Stimulated activated naive CD4-positive, alpha-beta T cell (primary cell): ENCODE measurements at regions not wholly inside any gene's neighbourhood (a gene's known extent, or its start where the extent isn't known, plus 50 kb on each side); places are given as distances from the start of the nearest gene placed in this dataset.
"Not testable (repeated sequence)": the region's sequence is repeated elsewhere in the genome, so short reads cannot be mapped to it uniquely, and the experiment has no call there.

Source experiments
- DNase-seq, 6 experiments: peaks; one replicate each; lab custom pipeline; 2025; lab: John Stamatoyannopoulos, UW

DNA sequence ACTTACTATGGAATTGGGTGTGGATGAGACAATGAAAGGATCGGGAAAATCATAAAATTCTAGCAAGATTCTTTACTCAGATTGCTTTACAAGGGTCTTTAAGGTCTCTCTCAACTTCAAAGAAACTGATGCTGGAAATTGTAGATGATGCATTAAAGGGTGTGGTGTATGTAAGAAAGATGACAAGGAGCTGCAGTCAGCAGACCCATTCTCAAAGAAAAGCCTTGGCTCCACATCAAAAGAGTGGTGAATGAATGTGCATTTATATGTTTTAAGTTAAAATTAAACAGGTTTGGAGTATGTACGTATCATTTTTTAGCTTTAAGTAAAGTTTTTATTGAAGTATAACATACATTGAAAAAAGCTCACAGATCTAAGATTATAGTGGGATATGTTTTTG, 194.5 kb downstream of the C12orf75 start:
- no peak for DNase-seq

DNA sequence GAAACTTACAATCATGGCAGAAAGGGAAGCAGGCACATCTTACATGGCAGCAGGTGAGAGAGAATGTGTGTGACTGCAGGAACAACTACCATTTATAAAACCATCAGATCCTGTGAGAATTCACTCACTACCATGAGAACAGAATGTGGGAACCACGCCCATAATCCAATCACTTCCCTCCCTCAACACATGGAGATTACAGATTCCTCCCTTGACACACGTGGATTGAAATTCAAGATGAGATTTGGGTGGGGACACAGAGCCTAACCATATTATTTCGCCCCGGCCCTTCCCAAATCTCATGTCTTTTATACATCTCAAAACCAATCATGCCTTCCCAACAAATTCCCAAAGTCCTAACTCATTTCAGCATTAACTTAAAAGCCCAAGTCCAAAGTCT, 203.6 kb downstream of the C12orf75 start:
- DNase-seq: no peak

DNA sequence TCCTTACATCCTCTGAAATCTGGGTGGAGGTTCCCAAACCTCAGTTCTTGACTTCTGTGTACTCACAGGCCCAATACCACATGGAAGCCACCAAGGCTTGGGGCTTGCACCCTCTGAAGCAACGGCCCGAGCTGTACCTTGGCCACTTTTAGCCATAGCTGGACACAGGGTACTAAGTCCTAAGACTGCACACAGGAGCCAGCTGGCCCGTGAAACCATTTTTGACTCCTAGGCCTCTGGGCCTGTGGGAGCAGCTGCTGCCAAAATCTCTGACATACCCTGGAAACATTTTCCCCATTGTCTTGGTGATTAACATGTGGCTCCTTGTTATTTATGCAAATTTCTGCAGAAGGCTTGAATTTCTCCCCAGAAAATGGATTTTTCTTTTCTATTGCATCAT, 204.5 kb downstream of the C12orf75 start:
- DNase-seq: not testable (repeated sequence)

DNA sequence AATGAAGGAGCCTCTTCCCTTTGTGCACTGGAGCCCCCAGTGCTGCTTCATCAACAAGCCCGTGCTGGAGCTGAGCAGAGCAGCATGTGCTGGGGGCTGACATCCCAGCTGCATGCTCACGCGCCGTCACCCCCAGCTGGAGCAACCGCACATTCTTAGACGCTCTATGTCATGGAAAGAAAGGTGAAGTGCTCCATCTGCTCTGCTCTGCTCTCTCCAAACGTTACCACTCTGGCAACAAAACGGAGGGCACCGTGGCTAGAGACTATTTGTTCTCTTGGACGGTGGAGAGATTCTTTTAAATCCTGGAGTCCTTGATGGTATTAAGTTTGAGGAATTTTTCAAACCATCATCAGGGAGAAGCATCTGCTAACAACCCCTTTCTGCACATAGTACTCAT, 208.4 kb downstream of the C12orf75 start:
- no peak for DNase-seq

DNA sequence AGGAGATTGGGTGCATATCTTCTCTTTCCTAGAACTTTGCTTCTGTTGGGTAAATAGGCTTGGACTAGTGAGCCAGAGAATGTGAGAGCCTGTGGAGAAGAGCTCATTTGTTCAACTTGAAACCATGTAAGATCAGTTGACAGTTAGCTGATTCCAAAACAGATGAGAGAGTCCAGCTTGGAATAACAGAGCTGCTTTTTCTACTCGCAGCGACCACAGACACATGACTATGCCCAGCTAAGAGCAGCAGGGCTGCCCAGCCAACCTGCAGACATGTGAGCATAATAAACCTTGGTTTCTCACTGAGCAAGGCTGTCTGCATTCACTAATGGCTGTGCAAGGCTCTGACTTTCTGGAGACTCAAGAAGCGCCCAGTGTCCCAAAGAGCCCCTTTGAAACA, 209.2 kb downstream of the C12orf75 start:
- DNase-seq: no peak

DNA sequence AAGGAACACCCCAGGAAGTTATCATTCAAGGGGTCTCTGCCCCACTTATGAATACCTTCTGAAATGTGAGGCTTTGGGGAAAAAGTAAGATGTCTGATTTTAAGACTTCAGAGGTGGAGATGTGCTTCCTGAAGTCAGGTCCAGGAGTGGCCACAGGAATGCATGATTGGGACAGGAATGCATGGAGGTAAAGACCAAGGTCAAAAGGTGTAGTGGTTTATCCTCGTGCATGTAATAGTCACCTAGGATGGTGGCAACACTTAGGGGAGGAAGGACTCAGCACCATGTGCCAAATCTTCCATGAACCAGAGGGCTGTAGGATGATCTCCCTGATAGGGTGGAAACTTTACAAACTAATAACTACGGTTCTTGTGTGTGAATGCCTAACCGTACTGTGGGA, 217.3 kb downstream of the C12orf75 start:
- DNase-seq: no peak

DNA sequence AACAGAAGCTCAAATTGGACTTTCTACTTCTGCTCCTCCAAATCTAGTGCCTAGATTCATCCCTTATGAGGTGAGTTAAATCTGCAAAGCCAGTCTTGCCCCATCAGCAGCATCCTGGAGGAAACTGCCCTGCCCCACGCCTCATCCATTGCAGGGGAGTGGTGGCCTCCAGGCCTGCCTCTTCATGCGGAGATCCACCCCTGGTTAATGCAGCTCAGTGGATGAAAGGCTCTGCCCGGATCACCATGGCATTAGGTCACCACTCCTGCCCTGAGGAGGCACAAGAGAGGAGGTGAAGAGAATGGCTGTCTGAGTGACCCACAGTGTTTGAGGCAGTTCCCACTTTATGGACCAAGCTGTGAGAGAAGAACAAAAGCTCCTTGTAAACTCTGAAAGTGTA, 218.1 kb downstream of the C12orf75 start:
- DNase-seq: no peak

DNA sequence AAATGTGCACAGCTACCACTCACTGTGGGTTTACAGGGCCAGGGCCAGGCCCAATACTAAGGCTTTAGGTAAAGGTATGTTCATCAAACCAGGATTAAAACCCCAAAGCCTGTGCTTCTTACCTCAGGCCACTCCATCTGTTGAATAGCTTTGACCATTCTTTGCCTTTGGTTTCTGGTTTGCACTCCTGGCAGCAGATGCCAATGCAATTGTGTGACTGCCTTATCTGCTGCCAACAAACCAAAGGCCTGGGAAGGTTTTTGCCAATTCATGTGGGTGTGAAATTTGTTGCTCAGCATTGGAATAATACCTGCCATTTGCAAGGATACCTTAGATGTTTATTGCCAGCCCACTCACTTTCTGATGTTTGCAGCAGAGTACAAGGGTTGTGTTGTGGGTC, 221.6 kb downstream of the C12orf75 start:
- DNase-seq: no peak

DNA sequence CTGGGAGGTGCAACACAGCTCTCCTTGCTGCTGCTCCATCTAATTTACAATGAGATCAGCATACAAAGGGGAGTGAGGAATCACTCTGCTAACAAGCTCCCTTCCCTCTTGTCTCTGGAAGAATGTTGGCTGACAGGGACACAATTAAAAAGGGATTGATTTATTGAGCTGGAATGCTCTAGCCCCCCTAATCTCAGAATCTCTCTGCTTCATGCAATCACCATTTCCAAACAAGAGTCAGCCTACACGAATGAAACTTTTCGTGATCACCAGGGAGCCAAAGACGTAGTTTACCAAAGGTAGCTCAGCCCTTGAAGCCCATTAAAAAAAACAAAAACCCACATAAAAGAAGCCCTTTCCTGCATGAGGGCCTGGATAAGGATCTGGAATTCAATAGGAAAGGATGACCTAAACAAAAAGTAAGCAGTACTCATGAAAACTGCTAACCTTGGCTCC, 223.8 kb downstream of the C12orf75 start:
- no peak for DNase-seq

DNA sequence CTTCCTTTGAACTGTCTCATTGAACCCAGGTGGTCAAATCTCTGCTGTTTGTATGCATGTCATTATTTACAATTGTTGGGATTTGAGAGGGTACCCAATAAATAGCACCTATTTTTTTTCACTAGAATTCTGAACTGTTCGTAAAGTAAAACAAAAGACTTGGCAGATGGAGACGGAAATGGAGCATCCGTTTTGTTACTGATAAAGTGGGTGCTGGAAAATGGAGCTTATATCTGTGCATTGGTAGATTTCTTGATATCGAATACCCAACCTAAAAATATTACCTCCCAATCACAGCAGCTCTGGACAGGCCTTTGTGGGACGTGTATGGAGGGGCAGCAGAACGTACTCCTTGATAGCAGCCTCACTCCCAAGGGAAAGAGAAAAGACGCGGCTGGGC, 224.4 kb downstream of the C12orf75 start:
- no peak for DNase-seq

DNA sequence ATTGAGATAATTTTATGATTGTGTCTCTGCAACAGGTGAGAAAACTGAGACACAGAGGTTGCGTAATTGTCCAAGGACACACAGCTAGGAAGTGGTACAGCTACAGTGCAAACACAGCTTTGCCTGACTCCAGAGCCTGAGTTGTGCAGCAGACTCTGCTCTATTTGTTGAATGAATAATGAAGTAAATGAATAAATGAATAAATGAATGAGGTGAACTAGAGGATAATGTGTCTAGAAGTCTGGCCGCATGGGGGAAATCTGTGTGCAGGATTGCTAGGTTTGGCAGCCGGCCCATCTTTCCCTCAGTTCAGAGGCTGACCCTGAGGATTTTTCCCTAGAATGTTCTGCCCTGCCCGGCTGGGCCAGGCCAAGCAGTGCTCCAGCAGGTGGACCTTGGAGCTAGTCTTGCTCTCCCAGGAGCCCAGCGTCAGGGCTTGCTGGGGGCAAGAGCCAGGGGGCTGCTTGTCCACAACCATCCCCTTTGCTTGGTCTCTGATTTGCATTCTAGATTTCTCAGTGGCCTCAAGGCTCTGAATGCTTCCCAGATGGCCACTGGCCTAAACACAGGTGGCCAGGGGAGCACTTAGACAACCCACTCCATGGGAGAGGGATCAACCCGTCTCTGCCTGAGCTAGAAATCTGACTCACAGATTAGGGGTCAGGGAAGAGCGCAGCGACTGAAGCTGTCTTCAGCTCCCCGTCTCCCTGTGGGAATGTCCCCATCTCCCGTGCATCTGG, 225.2 kb downstream of the C12orf75 start:
- no peak for DNase-seq

DNA sequence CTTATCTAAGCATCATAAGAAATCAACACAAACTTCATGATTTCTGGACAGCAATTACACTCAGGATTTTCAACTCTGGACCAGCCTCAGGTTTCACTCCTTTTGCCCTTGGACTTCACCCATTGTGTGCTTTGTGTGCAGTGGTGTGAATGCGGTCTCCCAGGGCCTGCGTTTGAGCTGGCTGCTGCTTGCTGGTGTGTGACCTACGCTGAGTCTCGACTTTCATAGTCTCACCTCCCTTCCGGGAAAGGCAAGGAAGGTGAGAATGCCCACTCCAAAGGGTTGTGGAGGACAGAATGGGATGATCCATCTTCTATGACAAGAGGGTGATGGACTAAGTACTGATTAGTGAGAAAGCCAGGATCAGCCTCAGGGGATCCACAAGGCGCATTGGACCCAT, 228.8 kb downstream of the C12orf75 start:
- no peak for DNase-seq

DNA sequence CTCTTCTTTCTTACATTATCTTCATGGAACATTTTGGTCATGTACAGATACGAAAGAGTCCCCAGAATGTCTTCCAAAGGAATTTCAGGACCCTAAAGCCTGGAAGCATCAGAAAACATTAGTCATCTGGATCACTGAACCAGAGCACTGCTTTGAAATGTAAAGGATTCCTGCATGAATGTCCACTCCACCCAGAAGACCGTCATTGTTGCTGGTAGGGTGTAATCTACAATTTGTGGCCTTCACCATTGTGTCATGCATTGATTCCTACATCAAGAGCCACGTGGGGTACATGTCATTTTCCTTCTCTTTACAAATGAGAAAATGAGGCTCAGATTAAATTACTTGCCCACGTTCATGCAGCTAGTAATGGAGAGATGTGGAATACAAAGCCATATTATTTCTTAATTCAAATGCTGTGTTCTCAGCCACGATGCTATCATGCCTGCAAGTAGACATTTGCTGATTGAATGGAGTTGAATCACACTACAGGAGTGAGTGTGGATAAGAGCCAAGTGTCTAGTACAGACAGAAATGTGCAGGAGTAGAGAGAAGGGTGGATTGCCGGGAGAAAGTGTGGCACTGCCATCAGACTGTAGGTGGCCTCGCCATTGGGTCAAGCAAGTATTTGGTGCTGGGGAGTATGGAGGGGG, 231.2 kb downstream of the C12orf75 start:
- no peak for DNase-seq

DNA sequence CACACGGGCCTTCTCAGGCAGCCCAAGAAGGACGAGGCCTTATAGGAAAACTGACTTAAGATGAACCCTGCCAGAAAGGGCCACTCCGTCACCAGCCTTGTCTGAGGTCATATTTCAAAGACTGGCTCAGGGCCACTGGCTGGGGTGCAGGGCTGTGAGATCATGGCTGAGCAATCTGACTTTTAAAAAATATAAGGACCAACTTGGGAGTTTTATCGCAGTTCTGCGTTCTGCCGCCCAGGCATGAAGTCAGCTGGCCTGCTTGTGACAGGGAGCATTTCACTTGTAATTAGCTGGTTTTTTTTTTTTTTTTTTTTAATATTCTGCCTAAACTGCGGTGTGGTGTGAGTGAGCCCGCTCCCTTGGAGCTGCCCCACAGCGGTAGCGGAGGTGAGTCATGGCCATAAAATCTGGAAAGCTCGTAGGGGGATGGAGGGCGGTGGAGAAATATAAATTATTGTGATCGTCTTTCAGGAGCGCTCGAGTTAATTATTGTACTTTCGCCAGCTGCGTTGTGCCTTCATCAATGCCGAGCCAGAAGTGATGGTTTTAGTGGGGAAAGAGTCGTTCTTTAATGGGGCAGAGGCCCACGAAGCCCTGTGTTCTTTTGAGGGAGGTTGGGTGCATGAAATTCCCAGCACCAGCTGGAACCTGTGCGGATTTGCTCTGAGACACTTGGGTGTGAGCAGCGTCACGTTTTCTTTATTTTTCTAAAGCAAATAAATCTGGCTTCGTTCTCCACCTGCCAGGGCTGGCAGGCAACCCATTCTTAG, 231.9 kb downstream of the C12orf75 start:
- DNase-seq: no peak

DNA sequence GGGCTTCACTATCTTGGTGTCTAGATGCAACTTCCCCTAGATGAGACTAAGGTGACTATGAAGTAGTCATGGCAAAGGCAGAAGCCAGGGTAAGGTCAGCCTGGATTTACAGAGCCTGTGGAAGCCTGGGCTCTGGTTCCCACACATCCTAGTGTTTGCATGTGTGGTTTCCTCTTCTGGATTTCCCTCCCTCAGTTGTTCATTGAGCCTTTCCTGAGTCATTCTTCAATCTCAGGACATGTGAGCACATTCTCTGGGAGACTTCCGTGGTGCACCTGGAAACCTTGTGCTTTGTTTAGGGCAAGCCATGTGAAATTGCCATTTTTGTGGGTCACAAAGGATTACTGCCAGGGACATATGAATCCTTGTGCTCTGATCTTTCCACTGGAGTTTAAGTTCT, 236.6 kb downstream of the C12orf75 start:
- no peak for DNase-seq

DNA sequence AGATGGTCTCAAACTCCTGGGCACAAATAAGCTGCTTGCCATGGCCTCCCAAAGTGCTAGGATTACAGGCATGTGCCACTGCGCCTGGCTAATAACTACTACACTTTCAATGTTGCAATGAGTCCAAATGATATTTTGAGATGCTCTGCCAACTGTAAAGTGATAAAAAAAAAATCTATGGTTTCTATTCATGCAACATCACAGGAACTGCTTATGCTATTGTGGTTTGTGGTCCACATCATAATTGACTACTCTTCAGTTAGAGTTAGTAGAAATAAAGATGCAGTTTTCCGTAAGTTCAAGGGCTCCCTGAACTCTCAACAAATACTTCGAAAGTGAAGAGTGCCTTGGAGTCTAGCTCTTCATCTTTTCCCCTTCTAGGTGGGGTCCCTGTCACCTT, 239.4 kb downstream of the C12orf75 start:
- no peak for DNase-seq

DNA sequence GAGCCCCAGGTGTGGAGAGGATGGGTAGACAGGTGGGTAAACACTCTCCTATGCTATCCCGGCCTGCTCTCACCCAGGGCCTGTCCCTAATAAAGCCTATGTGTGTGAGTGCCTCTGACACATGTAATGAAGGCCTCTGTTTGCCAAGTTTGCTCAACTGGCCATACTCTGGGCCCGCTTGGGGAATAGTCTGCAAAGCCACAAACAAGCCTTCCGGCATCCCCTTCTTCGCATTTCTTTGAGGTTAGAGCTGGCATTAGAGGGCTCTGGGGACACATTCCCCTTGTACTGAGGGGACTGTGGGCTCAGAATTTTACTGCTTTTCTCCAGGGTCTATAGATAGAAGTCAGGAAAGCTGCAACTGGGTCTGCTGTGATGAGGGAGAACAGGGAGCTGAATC, 240.5 kb downstream of the C12orf75 start:
- DNase-seq: no peak

DNA sequence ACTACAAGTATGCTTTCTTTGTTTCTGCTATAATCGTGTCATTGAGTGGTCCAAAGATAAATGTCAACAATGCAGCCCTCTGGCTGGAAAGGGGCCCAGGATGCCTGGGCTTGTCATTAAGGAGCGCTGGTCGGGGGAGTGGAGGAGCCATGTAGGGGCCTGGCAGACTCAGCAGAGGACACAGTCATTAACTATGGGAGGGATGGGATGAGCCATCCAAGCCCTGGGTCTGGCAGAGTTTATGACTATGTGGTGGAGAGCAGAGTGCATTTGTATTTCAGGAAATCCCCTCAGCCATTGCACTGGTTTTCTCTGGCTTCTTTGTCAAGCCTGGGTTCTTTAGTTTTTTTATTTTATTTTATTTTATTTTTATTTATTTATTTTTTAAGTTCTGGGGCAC, 243.1 kb downstream of the C12orf75 start:
- DNase-seq: no peak

DNA sequence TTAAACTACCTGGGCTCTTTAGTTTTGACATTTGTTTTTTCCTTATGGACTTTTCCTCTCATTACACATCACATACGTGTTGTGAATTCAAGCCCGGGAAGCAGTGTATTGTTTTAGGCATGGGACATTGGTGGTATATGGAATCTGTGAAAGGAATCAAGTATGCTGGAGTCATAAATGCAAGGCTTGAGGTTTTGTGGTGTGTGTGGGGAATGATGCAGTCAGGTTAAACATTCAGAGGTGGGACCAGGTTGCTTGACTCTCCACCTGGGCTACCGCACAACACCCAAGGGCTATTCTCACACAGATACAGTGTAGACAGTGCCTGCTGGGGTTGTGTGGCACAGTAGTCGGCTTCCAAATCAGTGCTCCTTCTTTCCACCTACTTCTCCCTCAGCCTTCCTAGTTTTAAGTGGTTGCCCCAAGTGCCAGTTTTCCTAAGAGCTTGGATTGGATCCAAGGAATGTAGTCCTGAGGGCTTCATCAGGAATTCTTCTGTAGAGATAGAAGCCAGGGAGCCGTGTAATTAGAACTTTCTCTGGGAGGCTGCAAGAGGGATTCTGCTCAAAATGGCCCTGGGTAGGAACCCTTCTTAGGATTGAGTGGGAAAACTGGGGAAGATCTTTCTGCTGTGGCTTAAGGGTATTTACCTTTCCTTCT, 243.7 kb downstream of the C12orf75 start:
- no peak for DNase-seq

DNA sequence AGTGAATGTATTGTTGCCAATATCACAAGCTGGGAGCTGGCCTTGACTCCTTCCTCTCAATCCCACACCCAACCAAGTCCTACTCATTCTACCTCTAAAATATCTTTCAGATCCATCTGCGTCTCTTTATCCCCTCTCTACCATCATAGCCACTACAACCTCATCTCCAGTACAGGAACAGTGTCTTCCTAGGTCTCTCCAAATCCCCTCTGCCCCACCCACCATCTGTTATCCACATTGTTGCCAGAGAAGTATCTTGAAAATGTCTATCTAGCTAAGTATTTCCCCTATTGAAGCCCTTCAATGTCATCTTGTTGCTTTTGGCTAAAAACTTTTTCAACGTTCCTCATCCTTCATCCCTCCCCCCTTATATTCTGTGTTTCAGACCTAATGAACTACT, 244.7 kb downstream of the C12orf75 start:
- no peak for DNase-seq

DNA sequence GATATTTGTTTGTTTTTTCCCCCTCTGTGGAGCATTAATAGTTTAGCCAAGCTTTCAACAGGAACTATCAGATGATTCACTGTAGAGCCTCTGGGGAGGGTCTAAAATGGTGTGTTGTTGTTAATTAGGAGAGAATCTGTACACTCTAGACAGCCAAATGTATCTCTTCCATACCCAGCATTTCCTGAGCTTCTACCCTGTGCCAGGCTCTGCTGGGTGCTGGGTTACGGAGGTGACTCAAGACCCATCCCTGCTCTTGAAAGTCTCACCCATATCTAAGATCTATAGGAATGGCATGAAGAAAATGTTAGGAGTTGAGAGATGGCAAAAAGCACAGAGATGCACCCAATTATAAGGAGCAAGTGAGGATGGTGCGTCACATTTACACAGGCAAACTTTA, 245.8 kb downstream of the C12orf75 start:
- no peak for DNase-seq

DNA sequence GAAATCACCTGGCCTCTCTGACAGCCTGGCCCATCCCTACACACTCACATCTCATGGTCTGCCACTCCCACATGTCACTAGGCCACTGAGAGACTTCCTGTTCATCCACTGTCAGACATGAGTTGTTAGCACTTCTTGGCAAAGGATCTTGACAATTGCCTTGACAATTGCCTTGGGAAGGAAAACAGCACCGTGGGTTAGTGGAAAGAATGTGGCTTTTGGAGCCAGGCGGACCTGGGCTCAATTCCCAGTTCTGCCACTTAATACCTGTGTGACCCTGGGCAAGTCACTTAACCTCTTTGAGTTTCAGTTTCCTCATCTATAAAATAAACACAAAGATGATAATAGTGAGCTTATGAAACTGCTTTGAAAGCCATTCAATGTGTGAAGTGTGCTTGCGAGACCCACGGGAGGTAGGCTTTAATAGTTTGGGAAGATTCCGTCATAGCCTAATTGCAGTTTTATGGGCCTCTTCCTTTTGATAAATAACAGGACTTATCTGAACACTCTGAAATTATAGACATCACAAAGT, 250.4 kb downstream of the C12orf75 start:
- DNase-seq: no peak
